Tibial nerve (tissue), 4 donors: ENCODE measurements at regions not wholly inside any gene's neighbourhood (a gene's known extent, or its start where the extent isn't known, plus 50 kb on each side); places are given as distances from the start of the nearest gene placed in this dataset.

Experiments used
- EP300 ChIP-seq, 2 donors: sonication (generic); formaldehyde crosslinking; IDR thresholded peaks; one replicate each; pipeline ENCODE4 v1.6.1; 2017; ENCODE audit warnings: antibody characterized with exemption in 2 of 2, mild to moderate bottlenecking in 1 of 2
- POLR2A ChIP-seq, 2 donors: fragments of 450-650 bp; IDR thresholded peaks; one replicate each; pipeline ENCODE4 v1.6.1; 2017; ENCODE audit warnings: antibody characterized with exemption in 2 of 2, mild to moderate bottlenecking in 2 of 2, moderate library complexity in 2 of 2
- TF ChIP-seq, protein P1 (sequence below), 5 experiments: fragments of 200-600 bp in 3 of 5; fragments of 450-650 bp in 2 of 5; sonication (generic) in 3 of 5; IDR thresholded peaks; one replicate each; pipeline ENCODE4 v1.5.1; 2016 to 2019; ENCODE audit warnings: antibody characterized with exemption in 5 of 5, mild to moderate bottlenecking in 3 of 5, moderate library complexity in 2 of 5

DNA sequence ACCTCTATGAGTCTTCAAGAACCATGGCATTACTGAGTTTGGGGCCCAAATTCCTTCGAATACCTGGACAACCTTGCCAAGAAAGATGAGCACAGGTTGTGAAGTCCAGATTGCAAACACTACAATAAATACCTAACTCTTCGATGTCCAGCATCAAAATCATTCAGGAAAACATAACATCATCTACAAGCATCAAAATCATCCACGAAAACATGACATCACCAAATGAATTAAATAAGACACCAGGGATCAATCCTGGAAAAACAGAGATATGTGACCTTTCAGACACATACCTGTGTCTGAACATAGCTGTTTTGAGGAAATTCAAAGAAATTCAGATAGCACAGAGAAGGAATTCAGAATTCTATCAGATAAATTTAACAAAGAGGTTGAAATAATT is 262.0 kb upstream of the KITLG start:
- no peak for TF ChIP-seq POLR2A (IDR thresholded peaks at IDR 0.05)
- TF ChIP-seq, protein P1, sequence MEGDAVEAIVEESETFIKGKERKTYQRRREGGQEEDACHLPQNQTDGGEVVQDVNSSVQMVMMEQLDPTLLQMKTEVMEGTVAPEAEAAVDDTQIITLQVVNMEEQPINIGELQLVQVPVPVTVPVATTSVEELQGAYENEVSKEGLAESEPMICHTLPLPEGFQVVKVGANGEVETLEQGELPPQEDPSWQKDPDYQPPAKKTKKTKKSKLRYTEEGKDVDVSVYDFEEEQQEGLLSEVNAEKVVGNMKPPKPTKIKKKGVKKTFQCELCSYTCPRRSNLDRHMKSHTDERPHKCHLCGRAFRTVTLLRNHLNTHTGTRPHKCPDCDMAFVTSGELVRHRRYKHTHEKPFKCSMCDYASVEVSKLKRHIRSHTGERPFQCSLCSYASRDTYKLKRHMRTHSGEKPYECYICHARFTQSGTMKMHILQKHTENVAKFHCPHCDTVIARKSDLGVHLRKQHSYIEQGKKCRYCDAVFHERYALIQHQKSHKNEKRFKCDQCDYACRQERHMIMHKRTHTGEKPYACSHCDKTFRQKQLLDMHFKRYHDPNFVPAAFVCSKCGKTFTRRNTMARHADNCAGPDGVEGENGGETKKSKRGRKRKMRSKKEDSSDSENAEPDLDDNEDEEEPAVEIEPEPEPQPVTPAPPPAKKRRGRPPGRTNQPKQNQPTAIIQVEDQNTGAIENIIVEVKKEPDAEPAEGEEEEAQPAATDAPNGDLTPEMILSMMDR (IDR thresholded peaks at IDR 0.05), result no peak
- TF ChIP-seq EP300 (IDR thresholded peaks at IDR 0.05), result no peak
